ENCODE measurements at regions not wholly inside any gene's neighbourhood (a gene's known extent, or its start where the extent isn't known, plus 50 kb on each side); places are given as distances from the start of the nearest gene placed in this dataset.

- DNase-seq (ENCODE audit: low spot score) = no peak
- ATAC-seq (ENCODE audit: low read depth) = no peak
- Histone ChIP-seq H3K27ac (ENCODE audit: poor library complexity, severe bottlenecking) (no peak overlapping the region), H3K4me1 (ENCODE audit: insufficient read depth, poor library complexity, severe bottlenecking) (no peaks in the 10 kb centered on the region), H3K4me3 (ENCODE audit: severe bottlenecking) (no peak overlapping the region), H3K36me3 (ENCODE audit: low read depth) (no peaks in the 10 kb centered on the region), H3K27me3 (ENCODE audit: insufficient read depth, poor library complexity, severe bottlenecking) (no peaks in the 10 kb centered on the region), H3K9me3 (ENCODE audit: severe bottlenecking) (no peaks in the 10 kb centered on the region)
- TF ChIP-seq CTCF (IDR thresholded peaks at IDR 0.05; ENCODE audit: poor library complexity, severe bottlenecking) = no peak
Observed at GRCh38 chr15:87777054-87777561, 479.4 kb downstream of the NTRK3 start.

- Histone ChIP-seq H3K27ac (ENCODE audit: poor library complexity, severe bottlenecking) (no peak overlapping the region), H3K27me3 (ENCODE audit: insufficient read depth, poor library complexity, severe bottlenecking) (no peaks in the 10 kb centered on the region), H3K4me3 (ENCODE audit: severe bottlenecking) (no peak overlapping the region), H3K36me3 (ENCODE audit: low read depth) (no peaks in the 10 kb centered on the region), H3K4me1 (ENCODE audit: insufficient read depth, poor library complexity, severe bottlenecking) (peaks cover 11% of the 10 kb centered on the region), H3K9me3 (ENCODE audit: severe bottlenecking) (no peaks in the 10 kb centered on the region)
- ATAC-seq (ENCODE audit: low read depth) (no peak), DNase-seq (ENCODE audit: low spot score) (no peak)
- no peak for TF ChIP-seq CTCF (IDR thresholded peaks at IDR 0.05; ENCODE audit: poor library complexity, severe bottlenecking)
Observed at GRCh38 chr15:87767516-87767915, 489.0 kb downstream of the NTRK3 start.

- DNase-seq (ENCODE audit: low spot score) = no peak
- Histone ChIP-seq H3K27me3 (ENCODE audit: insufficient read depth, poor library complexity, severe bottlenecking) (no peaks in the 10 kb centered on the region), H3K36me3 (ENCODE audit: low read depth) (no peaks in the 10 kb centered on the region), H3K4me3 (ENCODE audit: severe bottlenecking) (no peak overlapping the region), H3K9me3 (ENCODE audit: severe bottlenecking) (no peaks in the 10 kb centered on the region), H3K4me1 (ENCODE audit: insufficient read depth, poor library complexity, severe bottlenecking) (peaks cover 11% of the 10 kb centered on the region), H3K27ac (ENCODE audit: poor library complexity, severe bottlenecking) (peak overlapping the region; percentile 30)
- TF ChIP-seq CTCF (IDR thresholded peaks at IDR 0.05; ENCODE audit: poor library complexity, severe bottlenecking) = no peak
- peak; percentile 93 for ATAC-seq (ENCODE audit: low read depth)
Observed at GRCh38 chr15:87764461-87765240, 491.9 kb downstream of the NTRK3 start.

GRCh38 chr15:87763837-87764236 lies 492.7 kb downstream of the NTRK3 start:
- Histone ChIP-seq H3K4me3 (ENCODE audit: severe bottlenecking) (no peak overlapping the region), H3K9me3 (ENCODE audit: severe bottlenecking) (no peaks in the 10 kb centered on the region), H3K36me3 (ENCODE audit: low read depth) (no peaks in the 10 kb centered on the region), H3K27me3 (ENCODE audit: insufficient read depth, poor library complexity, severe bottlenecking) (no peaks in the 10 kb centered on the region), H3K27ac (ENCODE audit: poor library complexity, severe bottlenecking) (no peak overlapping the region), H3K4me1 (ENCODE audit: insufficient read depth, poor library complexity, severe bottlenecking) (peaks cover 11% of the 10 kb centered on the region)
- DNase-seq (ENCODE audit: low spot score) (no peak), ATAC-seq (ENCODE audit: low read depth) (no peak)
- no peak for TF ChIP-seq CTCF (IDR thresholded peaks at IDR 0.05; ENCODE audit: poor library complexity, severe bottlenecking)

Data from RWPE2 (cell line).